ENCODE measurements at regions not wholly inside any gene's neighbourhood (a gene's known extent, or its start where the extent isn't known, plus 50 kb on each side); places are given as distances from the start of the nearest gene placed in this dataset.

DNA sequence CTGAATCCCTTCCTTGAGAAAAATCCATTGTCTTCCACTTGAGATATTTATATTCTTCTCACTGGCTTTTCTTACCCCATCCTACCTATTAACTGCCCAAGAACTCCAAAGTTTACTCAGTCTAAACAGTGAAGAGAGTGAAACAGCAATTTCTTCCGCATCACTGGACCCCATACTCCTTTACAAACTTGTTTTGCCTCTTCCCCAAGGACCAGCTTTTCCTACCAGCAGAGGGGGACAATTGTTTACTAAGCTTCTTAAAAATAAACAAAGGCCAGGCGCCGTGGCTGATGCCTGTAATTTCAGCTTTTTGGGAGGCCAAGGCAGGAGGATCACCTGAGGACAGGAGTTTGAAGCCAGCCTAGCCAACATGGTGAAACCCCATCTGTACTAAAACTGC lies 52.0 kb downstream of the LRATD1 start:
- no peak for DNase-seq

DNA sequence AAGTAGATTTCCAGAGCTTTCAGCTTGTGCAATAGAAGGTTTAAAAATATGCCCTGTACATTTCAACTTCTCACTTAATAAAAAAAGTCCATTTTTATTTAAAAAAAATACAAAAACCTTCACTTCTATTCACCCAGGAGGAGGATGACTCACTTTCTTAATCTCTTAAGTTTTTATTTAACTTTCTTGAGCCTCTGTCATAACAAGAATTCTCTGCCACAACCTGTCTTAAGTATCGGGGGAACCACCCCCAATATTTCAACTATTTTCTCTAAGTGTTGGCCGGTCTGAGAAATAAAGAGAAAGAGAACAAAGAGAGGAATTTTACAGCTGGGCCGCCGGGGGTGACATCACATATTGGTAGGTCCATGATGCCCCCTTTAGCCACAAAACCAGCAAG lies 58.4 kb downstream of the LRATD1 start:
- no peak for DNase-seq

DNA sequence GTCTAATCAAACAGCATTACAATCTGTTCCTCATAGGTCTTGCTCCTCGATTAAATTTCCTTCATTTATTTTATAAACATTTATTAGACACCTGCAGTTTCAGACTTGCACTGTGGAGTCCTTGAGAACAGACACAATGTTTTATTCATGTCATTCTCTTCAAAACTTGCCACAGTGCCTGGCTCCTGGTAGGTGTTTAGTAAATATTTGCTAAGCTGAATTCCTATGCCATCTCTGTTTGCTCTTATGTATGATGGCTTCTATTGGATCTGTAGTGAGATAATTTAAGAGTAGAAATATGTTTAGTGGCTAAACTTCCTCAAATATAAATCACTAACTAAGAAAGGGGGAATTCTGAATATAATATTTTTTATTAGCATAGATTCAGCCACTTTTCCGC lies 61.4 kb downstream of the LRATD1 start:
- DNase-seq: no peak

DNA sequence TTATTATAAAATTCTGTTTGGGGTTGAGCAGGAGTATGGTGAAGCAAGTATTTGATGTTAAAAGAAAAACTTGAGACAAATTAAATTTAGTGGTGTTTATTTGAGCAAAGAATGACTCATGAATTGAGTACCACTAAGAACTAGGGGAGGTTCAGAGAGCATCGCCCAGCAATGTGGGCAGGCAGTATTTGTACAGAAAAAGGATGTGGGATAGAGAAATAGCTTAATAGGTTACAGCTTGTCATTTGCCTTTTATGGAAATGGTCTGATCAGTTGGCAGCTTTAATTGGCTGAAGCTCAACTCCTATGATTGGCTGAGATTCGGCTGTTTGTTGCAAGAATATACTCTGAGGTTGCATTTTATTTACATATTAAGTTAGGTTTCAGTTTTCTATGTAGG lies 68.2 kb downstream of the LRATD1 start:
- no peak for DNase-seq

DNA sequence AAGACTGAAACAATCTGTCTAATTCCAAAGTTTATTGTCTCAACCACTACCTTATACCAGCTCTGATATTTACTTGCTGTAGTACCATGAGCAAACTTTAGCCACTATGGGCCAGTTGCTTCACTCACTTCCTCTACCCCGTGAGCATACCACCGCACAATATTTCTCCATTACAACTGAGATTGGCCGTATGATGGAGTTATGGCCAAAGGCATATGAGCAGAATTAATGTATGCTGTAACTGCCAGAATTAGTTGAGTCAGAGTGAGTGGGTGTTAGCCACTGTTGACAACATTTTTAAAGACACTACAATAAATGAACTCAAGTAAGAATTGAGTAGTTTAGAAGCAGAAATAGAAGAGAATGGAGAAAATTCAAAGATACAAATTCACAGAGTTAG lies 69.7 kb downstream of the LRATD1 start:
- no peak for DNase-seq

DNA sequence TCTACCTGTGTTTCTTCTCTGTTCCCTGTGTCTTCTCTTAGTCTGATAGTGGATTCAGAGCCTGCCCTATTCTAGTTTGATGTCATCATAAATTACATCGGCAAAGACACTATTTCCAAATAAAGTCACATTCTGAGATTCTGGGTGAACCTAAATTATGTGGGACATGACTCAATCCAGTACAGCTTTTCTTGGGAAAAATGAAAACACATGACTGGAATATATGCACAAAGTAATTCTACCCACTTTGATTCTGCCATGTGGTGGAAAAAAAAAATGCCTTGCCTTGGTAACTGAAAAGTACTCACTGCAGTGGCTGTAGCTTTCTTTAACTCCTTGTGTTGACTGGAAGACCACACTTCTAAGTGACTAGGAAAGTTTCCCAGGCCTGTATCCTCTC lies 73.7 kb downstream of the LRATD1 start:
- DNase-seq: no peak

DNA sequence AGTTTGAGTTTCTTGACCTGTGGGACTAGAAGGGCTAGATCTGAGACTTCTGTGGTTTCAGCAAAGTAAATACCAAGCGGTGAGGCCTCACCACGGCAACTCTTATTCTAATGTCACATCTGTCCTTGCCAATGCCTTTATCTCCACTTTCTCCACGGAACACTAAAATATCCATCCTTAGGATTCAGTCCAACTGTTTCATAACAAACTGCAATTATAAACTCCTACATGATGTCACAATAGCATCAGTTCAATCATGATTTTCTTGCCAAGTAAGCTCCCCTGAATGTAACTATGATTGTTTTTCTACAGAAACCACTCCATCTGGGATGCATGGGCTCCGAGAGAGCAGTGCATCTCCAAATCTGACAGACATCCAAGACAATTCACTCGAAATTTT lies 79.6 kb downstream of the LRATD1 start:
- DNase-seq: no peak

DNA sequence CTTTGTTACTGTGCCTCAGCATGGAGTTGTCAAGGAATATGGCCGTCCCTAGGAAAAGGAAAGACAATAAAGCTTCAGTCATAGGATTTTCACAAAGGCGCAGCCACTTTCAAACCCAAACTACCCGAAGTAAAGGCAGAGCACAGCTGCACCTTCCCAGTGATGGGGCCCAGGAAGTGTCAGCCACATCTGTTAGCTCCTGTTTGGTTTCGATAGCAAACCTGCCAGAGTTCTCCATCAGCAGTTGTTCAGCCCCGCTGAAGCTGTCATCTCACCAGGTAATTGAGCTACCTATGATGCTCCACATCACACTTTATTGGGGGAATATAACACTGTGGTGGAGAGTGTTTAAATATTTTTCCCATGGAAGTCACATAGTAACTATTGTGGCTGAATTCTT lies 80.7 kb downstream of the LRATD1 start:
- DNase-seq: peak; percentile 57

DNA sequence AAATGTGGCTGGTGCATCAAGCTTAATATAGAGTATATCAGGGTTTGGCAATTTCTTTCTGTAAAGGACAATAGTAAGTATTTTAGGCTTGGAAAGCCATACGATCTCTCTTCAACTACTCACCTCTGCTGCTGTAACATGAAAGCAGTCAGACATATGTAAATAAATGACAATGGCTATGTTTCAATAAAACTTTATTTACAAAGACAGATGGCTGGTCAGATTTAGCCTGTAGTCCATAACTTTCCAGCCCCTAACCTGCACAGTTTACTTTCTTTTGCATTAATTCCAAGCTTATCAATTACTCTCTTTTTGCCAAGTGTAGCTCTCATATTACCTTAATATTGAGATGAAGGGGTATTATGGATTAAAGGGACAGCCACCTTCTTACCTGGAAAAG lies 83.1 kb downstream of the LRATD1 start:
- DNase-seq: no peak

DNA sequence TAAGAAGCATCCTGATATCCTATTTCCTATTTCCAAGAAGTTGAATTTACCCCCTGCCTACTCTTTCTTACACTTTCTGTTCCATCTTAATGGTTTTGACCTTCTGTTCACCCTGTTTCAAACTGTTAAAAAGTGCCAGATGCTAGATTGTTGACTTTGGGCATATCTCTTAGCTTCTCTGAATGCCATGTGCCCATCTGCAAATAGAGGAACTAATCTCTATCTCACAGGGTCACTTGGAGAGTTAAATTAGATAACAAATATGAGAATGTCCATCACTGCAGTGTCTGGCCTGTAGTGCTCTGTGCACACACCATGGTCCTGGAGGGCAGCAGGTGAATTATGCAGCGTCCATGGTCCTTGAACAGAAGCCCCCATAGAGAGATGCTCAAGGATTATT lies 83.8 kb downstream of the LRATD1 start:
- peak; percentile 35 for DNase-seq

DNA sequence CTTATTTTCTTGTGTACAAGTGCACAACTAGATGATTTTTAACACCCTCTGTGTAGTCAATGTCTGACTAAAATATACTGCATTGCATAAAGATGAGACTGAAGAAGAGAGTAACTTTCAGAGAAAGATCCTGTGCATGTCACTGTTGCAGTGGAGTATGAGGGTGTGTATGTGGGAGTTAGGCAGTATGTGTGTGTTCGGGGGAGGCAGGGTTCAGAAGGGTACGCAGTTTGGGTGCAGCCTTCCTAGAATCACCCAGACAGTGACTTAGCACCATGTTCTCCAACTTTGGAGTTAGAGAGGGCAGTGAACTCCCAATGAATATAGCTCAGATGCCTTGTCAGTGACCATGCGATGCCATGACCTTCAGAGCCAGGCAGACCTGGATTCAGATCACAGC lies 84.6 kb downstream of the LRATD1 start:
- no peak for DNase-seq

DNA sequence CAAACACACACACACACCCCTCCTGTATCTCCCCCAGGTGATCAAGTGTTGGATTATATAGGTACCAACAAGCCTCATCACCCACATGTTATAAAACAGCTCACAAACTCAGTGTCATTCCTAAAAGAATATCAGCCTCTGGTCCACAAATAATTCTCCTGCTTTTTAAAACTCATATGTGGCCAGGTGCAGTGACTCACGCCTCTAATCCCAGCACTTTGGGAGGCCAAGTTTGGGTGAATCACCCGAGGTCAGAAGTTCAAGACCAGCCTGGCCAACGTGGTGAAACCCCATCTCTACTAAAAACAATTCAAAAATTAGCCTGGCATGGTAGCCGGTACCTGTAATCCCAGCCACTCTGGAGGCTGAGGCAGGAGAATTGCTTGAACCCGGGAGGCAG lies 87.8 kb downstream of the LRATD1 start:
- DNase-seq: no peak

DNA sequence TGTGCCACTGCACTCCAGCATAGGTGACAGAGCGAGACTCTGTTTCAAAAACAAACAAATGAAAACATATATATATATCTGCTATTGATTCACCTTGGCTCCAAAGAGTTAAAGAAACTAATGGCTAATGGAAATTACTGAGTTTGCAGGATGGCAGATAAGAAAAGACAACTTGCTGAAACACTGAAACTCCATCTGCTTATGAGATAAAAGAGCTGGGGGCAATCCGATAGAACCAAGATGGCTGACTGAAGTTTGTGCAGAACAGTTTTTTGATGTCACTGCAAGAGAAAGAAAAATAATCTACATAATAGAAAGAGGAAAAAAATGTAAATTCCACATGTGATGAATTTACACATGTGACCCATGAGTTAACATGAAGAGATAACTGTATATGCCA lies 88.2 kb downstream of the LRATD1 start:
- DNase-seq: no peak

DNA sequence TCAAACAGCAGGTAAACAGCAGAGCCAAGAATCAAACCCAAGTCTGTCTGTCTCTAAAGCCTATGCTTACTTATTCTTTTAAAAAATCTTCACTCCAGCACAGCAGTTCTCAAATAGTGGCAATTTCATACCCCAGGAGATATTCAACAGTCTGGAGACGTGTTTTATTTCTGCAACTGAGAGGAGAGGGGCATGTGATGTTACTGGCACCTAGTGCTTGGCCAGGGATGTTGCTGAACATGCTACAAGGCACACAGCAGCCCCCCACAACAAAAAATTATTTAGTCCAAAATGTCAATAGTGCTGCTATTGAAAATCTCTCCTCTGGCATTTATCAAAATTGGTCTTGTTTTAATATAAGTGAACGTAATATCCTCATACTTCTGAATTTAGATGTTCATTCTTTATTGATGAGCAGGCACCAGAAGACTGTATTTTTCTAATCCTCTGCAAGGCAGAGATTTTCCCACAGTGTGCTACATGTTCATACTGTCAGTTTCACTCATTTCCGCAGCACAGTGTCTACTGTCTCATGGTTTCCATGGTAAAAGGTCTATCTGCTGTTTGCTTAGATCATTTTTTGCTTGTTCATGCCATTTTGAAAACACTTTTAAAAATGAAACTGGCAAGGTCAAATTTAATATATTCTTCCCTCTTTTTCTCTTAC lies 90.5 kb downstream of the LRATD1 start:
- peak; percentile 46 for DNase-seq

DNA sequence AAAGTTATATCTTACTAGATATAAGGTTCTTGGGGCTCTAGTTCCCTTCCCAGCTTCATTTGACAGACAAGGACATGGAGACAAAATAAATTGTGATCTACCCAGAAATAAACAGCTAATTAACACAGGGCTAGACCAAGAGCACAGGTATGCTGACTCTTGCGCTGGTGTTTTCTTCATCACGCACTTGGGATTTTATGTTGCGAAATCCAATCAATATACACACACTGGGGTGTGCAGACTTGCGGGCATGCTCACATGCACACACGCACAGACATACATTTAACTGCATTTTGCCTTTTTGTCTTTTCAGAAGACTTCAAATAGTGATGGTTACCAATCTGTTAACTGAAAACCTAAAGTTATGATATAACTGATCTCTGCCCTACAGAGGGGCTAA lies 91.2 kb downstream of the LRATD1 start:
- DNase-seq: no peak

DNA sequence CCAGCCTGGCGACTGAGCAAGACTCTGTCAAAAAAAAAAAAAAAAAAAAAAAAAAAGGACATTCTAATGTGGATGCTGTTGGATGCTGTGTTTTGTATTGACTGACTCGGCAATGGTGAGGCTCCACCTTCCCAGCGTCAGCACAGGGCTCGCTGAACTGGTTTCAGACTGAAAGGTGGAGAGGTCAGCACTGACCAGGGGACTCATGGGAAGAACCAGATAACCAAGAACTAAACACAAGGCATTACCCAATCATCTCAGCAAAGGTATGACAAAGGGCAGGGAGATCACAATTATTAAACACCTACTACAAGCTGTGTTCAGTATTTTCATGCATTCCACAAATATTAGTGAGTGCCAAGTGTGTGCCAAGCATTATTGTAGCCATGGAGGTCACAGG lies 103.2 kb downstream of the LRATD1 start:
- no peak for DNase-seq

DNA sequence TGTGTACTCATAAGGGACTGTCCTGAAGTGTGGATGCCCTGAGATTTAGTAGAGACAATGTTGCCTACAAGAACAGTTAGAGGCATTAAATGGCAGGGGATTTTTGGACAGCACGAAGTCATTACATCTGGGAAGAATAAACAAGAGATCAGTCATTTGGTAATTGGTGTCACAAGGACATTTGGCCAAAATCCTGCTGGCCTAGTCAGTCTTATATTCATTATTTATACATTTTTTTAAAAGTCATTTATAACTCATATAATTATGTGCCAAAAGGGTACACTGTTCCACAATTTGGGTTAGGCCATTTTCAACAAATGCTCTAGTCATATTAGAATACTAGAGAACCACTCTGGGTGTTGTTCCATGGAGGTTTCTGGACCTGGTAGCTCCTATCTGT lies 104.7 kb downstream of the LRATD1 start:
- no peak for DNase-seq

DNA sequence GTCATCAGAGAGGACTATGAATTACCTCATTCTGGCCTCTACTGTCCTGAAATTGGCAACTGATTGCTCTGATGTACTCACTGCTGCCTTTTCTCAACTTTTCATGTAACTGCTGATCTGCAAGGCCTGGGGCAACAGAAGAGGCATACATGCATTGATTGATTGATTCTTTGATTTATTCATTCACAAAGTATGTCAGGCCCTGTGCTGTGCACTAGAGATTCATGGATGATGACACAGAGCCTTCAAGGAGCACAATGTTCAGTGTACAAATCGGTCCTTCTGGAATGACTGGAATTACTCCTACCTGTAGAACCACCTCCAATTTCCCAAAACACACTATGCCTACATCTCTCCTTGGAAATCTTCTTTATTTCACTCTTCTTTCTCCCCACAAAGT lies 111.3 kb downstream of the LRATD1 start:
- DNase-seq: no peak

DNA sequence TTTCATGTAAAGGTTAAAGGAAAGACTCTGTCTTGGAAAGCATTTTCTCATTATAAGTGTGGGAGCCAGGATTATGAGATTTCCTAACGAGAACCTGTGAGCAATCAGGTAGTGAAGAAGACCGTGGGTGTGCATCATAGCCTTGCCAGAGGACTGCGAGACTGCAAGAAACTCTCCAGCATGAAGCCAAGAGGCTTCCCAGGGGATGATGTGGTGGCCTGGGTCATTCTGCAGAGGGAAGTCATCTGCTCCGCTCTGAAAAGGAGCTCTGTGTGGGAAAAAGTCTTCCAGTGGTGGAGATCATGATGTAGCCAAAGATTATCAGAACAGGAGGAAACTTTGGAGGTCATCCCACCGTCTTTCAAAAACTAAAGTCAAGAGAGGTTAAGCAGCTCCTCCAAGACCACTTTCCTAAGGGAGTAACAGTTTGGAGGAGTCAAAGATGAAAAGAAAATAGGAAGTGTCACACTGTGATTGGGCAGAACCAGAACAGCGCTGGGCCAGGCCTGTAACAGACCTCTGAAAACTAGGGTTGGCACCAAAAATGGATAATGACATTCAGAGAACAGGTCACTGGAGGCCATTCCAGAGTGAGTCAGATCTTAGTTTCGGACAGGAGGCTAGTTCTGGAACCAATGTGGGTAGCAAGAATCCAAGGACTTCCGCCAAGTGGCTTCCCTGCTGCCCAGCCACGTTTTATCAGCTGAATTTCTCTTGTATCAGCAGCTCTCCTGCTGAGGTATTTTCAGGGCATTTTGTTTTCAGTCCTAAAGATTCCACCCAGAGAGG lies 113.0 kb downstream of the LRATD1 start:
- DNase-seq: no peak

DNA sequence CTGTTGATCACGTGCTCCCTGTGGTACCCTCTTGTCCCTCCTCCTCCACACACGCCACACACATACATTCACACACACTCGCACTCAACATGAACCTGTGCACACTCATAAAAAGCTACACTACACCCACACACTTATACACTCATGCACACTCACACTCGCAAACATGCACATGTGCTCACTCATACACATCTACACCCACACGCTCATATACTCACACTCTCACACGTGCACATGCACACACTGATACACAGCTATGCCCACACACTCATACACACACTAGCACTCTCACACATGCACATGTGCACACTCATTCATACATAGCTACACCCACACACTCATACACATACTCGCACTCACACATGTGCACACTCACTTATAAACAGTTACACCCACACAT lies 113.6 kb downstream of the LRATD1 start:
- DNase-seq: no peak

DNA sequence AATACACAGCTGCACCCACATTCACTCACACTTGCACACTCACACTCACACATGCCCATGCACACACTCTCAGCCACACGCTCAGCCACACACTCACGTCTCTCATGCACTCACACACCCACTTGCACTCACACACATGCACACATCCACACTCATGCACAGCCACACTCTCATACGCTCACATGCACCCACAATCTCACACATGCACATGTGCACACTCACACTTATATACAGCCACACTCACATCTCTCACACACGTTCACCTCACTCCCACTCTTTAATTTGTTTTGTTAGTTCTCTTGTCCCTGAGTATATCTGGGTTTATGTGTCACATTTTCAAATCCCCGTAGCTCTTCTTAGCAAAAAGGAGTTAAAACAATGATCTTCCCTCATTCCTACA lies 114.9 kb downstream of the LRATD1 start:
- no peak for DNase-seq

DNA sequence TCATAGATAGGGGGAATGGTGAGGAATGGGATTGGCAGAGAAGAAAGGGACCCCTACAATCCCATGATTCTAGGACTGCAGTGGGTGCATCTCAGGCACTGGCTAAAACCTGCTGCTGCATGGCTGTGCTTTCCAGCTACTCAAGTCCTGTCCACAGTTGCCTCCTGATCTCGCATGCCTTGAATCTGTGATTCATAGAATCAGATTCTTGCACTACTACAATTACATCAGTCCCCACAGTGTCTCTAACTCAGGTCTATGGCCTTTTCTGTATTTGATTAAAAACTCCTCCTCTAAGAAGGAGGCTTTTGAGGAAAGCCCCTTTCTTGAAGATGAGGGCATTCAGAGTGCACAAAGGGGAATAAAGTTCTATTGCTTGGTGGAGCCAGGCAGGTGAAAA lies 117.4 kb downstream of the LRATD1 start:
- DNase-seq: no peak

DNA sequence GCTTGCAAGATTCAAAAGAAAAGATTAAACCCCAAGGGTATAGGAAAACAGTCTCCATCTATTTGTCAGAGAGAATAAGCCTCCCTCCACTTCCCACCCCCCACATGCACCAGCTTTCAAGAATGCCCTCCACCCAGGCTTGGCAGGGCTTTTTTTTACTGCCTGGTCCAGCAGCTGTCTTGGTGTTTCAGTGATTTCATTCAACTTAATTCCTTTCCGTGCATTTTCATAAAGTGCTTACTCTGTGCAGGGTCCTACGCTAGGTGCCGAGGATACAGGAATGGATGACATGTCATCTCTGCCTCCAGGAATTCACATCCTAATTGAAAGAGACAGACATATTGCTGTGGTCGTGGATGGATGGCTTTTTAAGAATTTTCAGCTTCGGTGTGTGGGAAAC lies 117.9 kb downstream of the LRATD1 start:
- DNase-seq: no peak

DNA sequence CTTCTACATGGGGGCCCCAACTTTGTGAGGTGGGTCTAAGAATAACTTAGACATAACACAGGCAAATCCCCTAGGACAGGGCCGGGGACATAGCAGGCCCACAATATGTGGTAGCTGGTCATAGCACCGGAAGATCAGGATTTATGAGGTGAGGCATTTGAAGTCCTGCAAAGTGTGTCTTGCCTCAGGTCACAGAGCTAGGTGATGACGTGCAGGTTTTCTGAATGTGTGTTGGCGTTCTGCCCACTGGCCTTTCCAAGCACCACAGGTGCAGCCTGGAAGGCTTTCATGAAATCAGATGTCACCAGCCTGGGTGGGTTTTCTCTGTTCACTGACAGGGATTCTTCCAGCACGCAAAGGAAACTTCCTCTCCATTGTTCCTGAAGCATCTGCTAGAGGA lies 119.1 kb downstream of the LRATD1 start:
- DNase-seq: peak; percentile 80

DNA sequence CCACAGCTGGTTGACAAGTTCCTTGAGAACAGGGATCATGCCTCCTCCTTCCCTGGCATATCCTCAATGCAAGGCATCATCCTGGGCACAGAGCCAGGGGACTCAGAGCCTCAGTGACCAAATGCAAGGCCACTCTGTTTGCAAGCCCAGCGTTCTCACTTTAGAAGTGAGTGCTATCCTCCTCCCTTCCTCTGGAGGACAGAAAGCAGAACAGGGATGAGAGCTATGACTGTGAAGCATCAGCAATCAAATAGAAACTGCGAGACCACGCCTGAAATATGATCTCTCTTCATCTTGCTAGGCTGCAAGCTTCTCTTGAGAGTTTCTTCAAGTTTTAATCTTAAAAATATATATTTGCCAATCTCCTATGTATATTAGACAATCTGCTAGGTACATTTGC lies 119.8 kb downstream of the LRATD1 start:
- peak; percentile 47 for DNase-seq
